DMS 273 treated with DMSO at 0.1 percent for 48 hours (cell line): ENCODE measurements at regions not wholly inside any gene's neighbourhood (a gene's known extent, or its start where the extent isn't known, plus 50 kb on each side); places are given as distances from the start of the nearest gene placed in this dataset.

Experiments used
- DNase-seq: peaks from one replicate; lab custom pipeline; 2025; lab: John Stamatoyannopoulos, UW

DNA sequence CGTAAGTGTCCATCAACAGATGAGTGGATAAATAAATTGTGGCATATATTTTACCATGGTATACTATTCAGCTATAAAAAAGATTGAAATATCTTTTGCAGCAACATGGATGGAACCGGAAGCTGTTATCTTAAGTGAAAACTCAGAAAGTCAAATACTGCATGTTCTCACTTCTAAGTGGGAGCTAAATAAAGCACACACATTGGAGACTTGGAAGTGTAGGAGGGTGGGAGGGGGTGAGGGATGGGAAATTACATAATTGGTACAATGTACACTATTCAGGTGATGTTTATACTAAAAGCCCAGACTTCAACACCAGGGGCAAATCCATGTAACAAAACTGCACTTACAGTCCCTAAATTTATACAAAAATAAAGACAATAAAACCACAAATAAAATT lies 72.6 kb upstream of the SPRY1 start:
- no peak for DNase-seq

DNA sequence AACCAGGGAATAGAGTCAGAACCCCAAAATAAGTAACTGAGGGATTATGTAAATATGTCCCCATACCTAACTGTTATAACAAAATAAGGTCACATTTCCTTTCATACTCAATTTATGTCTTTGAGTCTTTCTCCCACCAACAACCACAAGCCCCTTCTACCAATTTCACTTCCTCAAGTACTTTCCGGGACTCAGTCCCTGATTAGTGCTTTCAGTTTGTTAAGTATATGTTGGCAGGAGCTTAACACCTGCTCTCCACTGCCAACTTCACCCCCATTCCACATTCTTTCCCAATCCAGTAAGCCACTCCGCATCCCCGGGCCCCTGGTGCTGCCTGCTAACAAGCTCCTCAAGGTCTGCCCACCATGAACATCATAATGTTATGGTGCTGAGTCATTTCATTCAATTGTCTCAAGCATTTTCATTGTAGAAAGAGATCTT lies 71.3 kb upstream of the SPRY1 start:
- DNase-seq, result no peak

DNA sequence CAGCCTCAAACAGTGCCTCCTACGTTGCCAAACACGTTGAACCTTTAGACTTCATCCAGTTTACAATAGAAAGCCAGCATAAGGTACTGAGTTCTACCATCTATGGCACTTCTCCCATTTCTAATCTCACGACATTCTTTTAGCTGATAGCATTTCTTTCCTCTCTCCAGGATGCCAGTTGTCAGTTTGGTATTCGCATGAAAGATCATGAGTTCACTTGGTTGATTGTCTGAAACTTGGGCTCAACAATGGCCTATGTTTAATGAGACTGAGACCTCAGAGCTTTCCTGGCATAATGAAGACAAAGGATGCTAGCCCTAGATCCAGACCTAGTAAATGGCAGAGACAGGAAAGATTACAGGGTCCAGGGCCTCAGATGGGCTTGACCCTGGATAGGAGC lies 69.2 kb upstream of the SPRY1 start:
- no peak for DNase-seq

DNA sequence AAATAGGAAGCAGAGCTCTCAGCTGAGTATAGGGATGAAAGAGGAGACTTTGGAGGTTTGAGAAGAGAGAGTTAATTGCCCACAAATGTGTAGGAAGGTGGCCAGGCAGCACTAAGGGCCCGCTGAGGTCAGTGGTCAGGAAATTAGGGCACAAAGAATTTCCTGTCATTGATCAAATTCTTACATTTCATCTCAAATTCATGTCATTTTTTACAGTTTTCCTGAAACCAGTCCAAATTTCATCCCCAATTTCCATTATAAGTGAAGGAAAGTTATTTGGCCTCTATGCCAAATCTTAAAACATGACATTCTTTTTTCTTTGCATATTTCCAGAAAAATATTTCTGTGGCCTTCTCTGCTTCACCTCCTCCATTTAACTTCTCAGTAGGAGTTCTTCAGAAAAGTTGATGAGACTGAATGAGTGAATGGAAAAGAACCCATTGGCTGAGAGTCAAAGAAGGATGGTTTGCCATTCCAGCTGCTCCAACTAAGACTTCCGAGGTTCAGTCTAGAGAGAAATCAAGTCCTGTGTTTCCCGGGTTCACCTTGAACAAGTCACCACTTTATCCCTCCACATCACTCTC lies 68.7 kb upstream of the SPRY1 start:
- DNase-seq, result no peak

DNA sequence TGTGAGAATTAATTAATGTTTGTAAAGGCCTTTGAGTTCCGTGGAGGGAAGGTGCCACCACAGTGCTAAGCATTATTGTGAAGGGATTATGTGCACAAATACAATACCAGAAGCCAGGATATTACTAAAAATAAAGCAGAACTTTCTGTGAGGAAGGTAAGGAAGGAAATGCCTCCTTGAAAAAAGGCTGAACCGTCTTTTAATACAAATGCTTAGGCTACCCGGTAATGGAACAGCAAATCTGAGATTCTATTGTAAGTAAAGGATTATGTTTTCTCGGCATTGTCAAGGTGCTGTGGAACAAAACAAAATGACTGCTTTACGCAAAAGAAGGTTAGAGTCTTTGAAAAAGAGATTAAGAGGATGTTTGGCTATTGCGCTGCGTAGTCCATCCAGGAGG lies 57.9 kb upstream of the SPRY1 start:
- no peak for DNase-seq

DNA sequence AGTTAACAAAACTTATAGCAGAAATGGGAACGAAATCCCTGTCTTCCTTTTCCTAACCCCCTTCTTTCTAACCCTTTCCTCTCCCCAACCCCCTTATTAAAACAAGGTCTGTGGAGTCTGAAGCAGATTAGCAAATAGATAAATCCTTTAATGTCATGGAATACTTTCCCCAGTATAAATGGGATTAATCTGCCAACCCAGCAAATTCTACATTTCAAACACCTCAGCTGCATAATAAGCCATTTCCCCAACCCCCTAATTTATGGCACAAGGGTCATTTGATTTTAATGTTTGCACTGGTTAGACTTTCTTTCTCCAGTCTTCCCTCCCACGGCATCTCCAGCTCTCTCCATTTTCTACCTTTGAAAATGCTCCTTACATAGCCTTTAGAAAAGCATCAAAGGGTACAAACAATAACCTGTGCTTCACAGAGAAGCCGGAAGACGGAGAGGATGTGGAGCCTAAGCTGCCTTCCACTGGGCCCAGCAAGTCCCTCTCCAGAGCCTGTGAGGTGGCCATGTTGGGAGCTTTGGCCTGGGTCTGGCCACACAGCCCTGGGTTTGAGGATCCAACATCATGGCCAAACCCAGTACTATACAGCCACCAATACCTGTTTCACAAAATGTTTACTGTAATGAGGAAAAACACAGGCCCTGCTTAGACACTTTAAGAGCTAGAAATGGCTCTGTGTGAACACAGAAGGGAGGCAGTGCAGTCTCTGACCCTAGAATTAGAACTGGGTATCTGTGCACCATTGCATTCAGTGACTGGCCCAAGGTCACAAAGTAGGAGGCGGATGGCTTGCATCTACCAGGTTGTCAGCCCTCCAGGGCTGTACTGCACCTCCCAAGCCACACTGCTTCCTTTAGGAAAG lies 56.9 kb upstream of the SPRY1 start:
- DNase-seq, result no peak

DNA sequence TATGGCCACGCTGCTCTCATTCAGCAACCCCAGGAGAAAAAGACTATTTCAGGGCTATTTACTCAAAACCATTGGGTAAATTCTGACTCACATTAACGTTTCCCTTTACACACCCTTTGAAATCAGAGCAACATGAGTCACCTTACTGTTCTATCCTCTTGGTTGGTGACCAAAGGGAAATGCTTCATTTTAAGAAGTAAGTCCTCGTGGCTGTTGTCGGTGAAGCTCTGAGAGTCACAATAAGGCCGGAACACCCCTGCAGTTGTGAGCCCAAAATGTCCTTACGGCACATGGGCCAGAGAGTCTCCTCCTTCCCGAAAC lies 56.3 kb upstream of the SPRY1 start:
- no peak for DNase-seq

DNA sequence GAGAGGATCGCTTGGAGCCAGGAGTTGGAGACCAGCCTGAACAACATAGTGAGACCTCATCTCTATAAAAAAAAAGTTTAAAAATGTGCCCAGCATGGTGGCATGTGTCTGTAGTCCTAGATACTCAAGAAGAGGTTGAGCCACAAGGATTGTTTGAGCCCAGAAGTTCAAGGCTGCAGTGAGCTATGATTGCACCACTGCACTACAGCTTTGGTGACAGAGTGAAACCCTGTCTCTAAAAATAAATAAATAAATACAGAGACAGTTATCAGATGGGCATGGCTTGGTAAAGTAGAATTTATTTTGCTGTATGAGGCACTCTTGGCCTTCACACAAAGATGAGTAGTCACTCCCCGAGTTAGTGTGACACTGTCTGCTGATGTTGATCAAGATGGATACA lies 54.1 kb upstream of the SPRY1 start:
- DNase-seq, result no peak

DNA sequence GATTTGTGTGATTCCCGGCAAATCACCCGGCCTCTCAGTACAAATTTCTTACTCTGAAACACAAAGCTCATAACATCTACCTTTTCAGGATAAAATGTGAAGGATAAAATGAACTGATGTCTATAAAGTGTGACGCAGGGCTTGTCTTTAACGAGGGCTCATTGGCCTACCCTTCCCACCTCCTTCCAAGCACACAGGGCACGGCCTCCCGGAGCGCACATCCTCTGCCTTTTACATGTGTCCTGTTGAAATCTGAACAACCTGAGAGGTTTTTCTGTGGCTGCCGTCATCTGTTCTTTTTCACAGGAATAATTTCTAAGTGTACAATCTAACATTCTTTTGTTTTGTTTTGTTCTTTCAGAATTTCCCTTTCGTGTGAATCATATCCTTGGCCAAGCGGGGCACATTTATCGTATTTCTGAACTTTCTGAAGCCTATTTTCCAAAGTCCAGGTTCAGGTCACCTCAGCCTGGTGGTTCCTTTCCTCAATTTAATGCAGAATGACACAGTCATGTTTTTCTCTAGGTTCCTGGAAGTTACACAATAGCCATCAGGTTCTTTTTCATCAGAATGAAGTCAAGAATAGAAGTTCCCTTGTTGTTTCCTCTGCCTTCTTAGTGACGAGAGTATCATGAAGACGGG lies 53.1 kb upstream of the SPRY1 start:
- DNase-seq, result no peak

DNA sequence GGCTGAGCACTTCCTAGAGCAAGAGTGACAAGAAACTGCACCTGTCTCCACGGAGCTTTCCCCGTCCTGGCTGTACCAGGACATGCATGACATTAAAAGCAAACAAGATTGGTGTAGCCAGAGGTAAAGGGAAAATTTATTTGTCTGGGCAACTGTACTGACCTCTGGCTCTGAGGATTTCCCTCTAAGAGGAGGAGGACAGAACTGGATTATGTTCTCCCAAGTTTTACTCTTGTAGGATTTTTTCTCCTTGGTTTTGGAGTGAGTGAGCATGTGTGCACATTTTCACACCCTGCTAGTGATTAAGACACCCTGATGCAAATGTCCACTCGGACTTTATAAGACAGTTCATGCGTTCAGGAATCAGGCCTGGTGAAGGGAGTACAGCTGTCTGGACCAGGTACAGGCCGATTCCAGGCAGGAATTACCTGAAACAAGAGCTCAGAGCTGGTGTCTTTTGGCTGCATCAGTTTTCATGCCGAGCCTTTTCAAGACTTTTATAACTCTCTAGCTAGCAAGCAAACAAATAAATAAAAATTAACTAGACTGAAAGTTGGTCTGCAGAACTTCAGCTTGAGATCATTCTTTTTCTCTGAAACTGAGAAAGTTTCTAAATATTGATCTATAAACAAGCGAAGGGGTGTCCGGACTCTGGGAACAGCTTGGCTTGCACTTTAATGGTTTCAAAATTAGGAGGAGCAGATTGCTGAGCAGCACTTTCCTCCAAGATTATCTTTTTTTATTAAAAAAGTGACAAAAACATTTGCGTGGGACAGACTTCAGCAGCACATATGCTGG lies 51.3 kb upstream of the SPRY1 start:
- no peak for DNase-seq

DNA sequence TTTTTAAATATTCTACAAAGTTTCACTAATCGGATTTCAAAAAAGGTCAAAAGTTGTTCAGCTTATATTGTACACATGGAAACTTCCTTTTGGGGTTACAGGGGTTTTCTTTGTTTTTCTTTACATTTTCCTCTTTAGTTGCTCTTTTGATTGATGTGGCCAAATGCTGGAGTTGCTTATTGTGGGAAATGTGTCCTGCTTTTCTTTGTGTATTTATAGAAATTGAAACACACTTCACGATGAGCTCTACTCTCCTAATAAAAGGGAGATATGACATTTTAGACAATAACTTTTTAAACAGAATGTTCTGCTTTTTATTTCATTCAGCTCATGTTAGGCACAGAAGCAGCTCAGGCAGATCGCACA lies 50.7 kb upstream of the SPRY1 start:
- no peak for DNase-seq

DNA sequence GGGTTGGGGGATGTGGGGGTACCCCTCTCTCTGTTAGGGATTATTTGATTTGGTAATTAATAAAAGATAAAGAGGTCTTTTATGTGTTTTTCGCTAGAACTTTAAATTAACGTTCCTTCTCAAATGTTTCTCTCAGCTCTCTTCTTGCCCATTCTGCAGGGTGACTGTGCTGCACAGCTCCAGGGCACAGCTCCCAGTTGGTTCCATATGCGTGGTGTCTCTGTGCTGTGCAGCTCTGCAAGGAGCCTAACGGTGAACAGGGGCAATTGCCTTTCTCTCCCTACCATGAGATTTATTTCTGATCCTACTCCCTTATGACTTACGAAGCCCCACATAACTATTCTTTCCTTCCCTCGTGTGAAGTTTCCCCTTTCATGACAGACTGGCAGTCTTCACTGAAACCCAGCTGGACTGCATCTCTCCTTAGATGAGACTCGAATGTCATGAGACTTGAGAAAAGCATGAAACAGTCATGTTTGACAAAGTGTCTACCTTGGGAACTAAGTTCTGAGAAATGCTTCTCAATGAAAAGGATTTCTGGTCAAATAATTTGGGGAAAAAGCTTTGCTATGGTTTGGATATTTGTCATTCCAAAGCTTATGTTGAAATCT lies 50.2 kb upstream of the SPRY1 start:
- no peak for DNase-seq
